CD14-positive monocyte (primary cell): ENCODE measurements at regions not wholly inside any gene's neighbourhood (a gene's known extent, or its start where the extent isn't known, plus 50 kb on each side); places are given as distances from the start of the nearest gene placed in this dataset.

Source experiments
- DNase-seq, 3 donors: peaks; one replicate each; pipeline ENCODE4 v3.0.0-alpha.2; 2011 to 2022
- H2AFZ ChIP-seq: 2 replicates; pipeline ENCODE4 v1.6.0; 2012; ENCODE audit warnings: mild to moderate bottlenecking, low read depth, low read length, inconsistent platforms; ENCODE audit not compliant: insufficient read depth, poor library complexity, severe bottlenecking
- H3K27ac ChIP-seq, 2 donors: 1 replicate in 1 of 2; 2 replicates in 1 of 2; pipeline ENCODE4 v1.5.1; 2012 to 2013; ENCODE audit warnings: low read length in 2 of 2, control low read depth in 1 of 2, inconsistent platforms in 1 of 2, low read depth in 1 of 2, mild to moderate bottlenecking in 1 of 2
- H3K27me3 ChIP-seq, 2 donors: one replicate each; pipeline versions ENCODE4 v1.6.0 to v1.6.1; 2011 to 2013; ENCODE audit warnings: low read length in 2 of 2; ENCODE audit not compliant: control insufficient read depth in 2 of 2, insufficient read depth in 2 of 2
- H3K36me3 ChIP-seq, 2 donors: replicated peaks in 1 of 2; 1 replicate in 1 of 2; 2 replicates in 1 of 2; pipeline versions ENCODE4 v1.5.1 to v1.6.1; 2012 to 2013; ENCODE audit warnings: low read length in 2 of 2, control low read depth in 1 of 2, inconsistent platforms in 1 of 2, mild to moderate bottlenecking in 1 of 2; ENCODE audit not compliant: insufficient read depth in 2 of 2, control insufficient read depth in 1 of 2
- H3K4me1 ChIP-seq, 2 donors: 1 replicate in 1 of 2; 2 replicates in 1 of 2; pipeline versions ENCODE4 v1.5.1 to v1.6.1; 2012 to 2013; ENCODE audit warnings: low read length in 2 of 2, control low read depth in 1 of 2, inconsistent platforms in 1 of 2, mild to moderate bottlenecking in 1 of 2, moderate library complexity in 1 of 2; ENCODE audit not compliant: insufficient read depth in 2 of 2, control insufficient read depth in 1 of 2
- H3K4me2 ChIP-seq: replicated peaks from 2 replicates; pipeline ENCODE3; 2012; ENCODE audit warnings: low read length, moderate library complexity, mild to moderate bottlenecking; ENCODE audit not compliant: poor library complexity, severe bottlenecking; ENCODE audit errors: extremely low read depth
- H3K4me3 ChIP-seq, 3 experiments: fragments of 200-600 bp in 1 of 3; sonication (generic) in 1 of 3; replicated peaks in 1 of 3; 1 replicate in 2 of 3; 2 replicates in 1 of 3; pipeline ENCODE4 v1.5.1; 2011 to 2013; ENCODE audit warnings: low read length in 3 of 3, mild to moderate bottlenecking in 3 of 3, control low read depth in 2 of 3, low read depth in 2 of 3, inconsistent platforms in 1 of 3, moderate library complexity in 1 of 3
- H3K79me2 ChIP-seq: 2 replicates; pipeline ENCODE4 v1.6.0; 2012; ENCODE audit warnings: mild to moderate bottlenecking, control low read depth, inconsistent platforms, low read length, moderate library complexity; ENCODE audit not compliant: insufficient read depth
- H3K9ac ChIP-seq: 2 replicates; pipeline ENCODE4 v1.6.0; 2017; ENCODE audit warnings: low read length, mild to moderate bottlenecking; ENCODE audit not compliant: insufficient read depth, poor library complexity, severe bottlenecking
- H3K9me3 ChIP-seq, 2 donors: replicated peaks in 1 of 2; 1 replicate in 1 of 2; 2 replicates in 1 of 2; pipeline versions ENCODE4 v1.5.1 to v1.6.1; 2012 to 2013; ENCODE audit warnings: low read length in 2 of 2, control low read depth in 1 of 2; ENCODE audit not compliant: control insufficient read depth in 1 of 2, insufficient read depth in 1 of 2
- H4K20me1 ChIP-seq: 2 replicates; pipeline ENCODE4 v1.6.0; 2012; ENCODE audit warnings: mild to moderate bottlenecking, low read length, control low read depth, moderate library complexity; ENCODE audit not compliant: insufficient read depth
- H3K27ac Mint-ChIP-seq, 7 donors: one replicate each; pipeline ENCODE4 v1.8.0; 2020; ENCODE audit warnings: mild to moderate bottlenecking in 7 of 7, mixed read lengths in 7 of 7, moderate library complexity in 6 of 7, inconsistent platforms in 2 of 7
- H3K27me3 Mint-ChIP-seq, 3 donors: one replicate each; pipeline ENCODE4 v1.8.0; 2021 to 2022; ENCODE audit warnings: low read depth in 3 of 3, mild to moderate bottlenecking in 3 of 3, mixed read lengths in 3 of 3, moderate library complexity in 3 of 3, inconsistent platforms in 1 of 3
- H3K36me3 Mint-ChIP-seq, 2 donors: one replicate each; pipeline ENCODE4 v1.8.0; 2020; ENCODE audit warnings: mixed read lengths in 2 of 2, inconsistent platforms in 1 of 2, mild to moderate bottlenecking in 1 of 2
- H3K4me1 Mint-ChIP-seq: one replicate; pipeline ENCODE4 v1.8.0; 2020; ENCODE audit warnings: mild to moderate bottlenecking, mixed read lengths
- H3K4me3 Mint-ChIP-seq, 2 donors: one replicate each; pipeline ENCODE4 v1.8.0; 2020; ENCODE audit warnings: mild to moderate bottlenecking in 2 of 2, mixed read lengths in 2 of 2, moderate library complexity in 1 of 2
- H3K9me3 Mint-ChIP-seq, 7 donors: one replicate each; pipeline ENCODE4 v1.8.0; 2020 to 2022; ENCODE audit warnings: mixed read lengths in 7 of 7, mild to moderate bottlenecking in 6 of 7, moderate library complexity in 6 of 7, inconsistent platforms in 2 of 7
- CTCF ChIP-seq: fragments of 200-600 bp; IDR thresholded peaks from one replicate; pipeline ENCODE4 v1.8.0; 2022; ENCODE audit warnings: antibody characterized with exemption, mild to moderate bottlenecking
- WGBS: methylation state at CpG from one replicate; pipeline ENCODE4 v1.1.5; 2013; ENCODE audit warnings: missing lambda C conversion rate; ENCODE audit not compliant: insufficient coverage; 5-methylcytosine and 5-hydroxymethylcytosine counted together
- intact Hi-C, 2 donors: fragments of 100-400 bp; cut with micrococcal nuclease; formaldehyde crosslinking; loops; one replicate each; pipeline versions ENCODE4 v1.15.0 to v1.15.1; 2023

GRCh38 chr12:89935850-89936249, 227.2 kb upstream of the ATP2B1 start:
- peak overlapping the region in 3 of 7 donors; percentile 6 to 55 (median 16) for H3K27ac Mint-ChIP-seq
- peaks cover 9% of the 10 kb centered on the region for H3K4me1 Mint-ChIP-seq

GRCh38 chr12:89933911-89934310, 225.3 kb upstream of the ATP2B1 start:
- H3K9me3 Mint-ChIP-seq: no peaks in the 10 kb centered on the region
- peaks cover 9% of the 10 kb centered on the region for H3K4me1 Mint-ChIP-seq

More at GRCh38 chr12:89935850-89936249, 227.2 kb upstream of the ATP2B1 start:
- 67% methylated on average over 3 of the region's 6 CpGs for WGBS
- H3K27me3 Mint-ChIP-seq: no peaks in the 10 kb centered on the region
- Histone ChIP-seq H3K4me3 (no peak overlapping the region), H4K20me1 (no peaks in the 10 kb centered on the region), H3K79me2 (no peaks in the 10 kb centered on the region), H3K4me1 (peaks cover 0 to 5% of the 10 kb centered on the region in 2 donors), H3K4me2 (no peak overlapping the region), H3K27ac (no peak overlapping the region), H3K36me3 (no peaks in the 10 kb centered on the region), H3K9me3 (no peaks in the 10 kb centered on the region), H2AFZ (no peak overlapping the region), H3K9ac (no peak overlapping the region), H3K27me3 (no peaks in the 10 kb centered on the region)
- H3K9me3 Mint-ChIP-seq: no peaks in the 10 kb centered on the region
- no peak for TF ChIP-seq CTCF
- no peak for DNase-seq
- peaks cover 0 to 1% of the 10 kb centered on the region in 2 donors for H3K36me3 Mint-ChIP-seq
- intact Hi-C loops: no loop called here
- no peak overlapping the region for H3K4me3 Mint-ChIP-seq

More at GRCh38 chr12:89933911-89934310, 225.3 kb upstream of the ATP2B1 start:
- H3K4me2 ChIP-seq: no peak overlapping the region
- no peaks in the 10 kb centered on the region for H3K27me3 Mint-ChIP-seq
- no peak overlapping the region for H3K27ac ChIP-seq
- no peaks in the 10 kb centered on the region for H3K36me3 ChIP-seq
- no peak overlapping the region for H3K4me3 ChIP-seq
- H3K27me3 ChIP-seq: no peaks in the 10 kb centered on the region
- no peaks in the 10 kb centered on the region for H4K20me1 ChIP-seq
- intact Hi-C loops: no loop called here
- no peak for DNase-seq
- H2AFZ ChIP-seq: no peak overlapping the region
- TF ChIP-seq CTCF: no peak
- no peaks in the 10 kb centered on the region for H3K79me2 ChIP-seq
- H3K4me1 ChIP-seq: peaks cover 0 to 5% of the 10 kb centered on the region in 2 donors
- no CpG with 5 or more reads among the region's 1 CpG for WGBS
- H3K9ac ChIP-seq: no peak overlapping the region
- no peak overlapping the region for H3K4me3 Mint-ChIP-seq
- no peak overlapping the region for H3K27ac Mint-ChIP-seq
- peaks cover 0 to 1% of the 10 kb centered on the region in 2 donors for H3K36me3 Mint-ChIP-seq
- no peaks in the 10 kb centered on the region for H3K9me3 ChIP-seq
